ENCODE measurements at regions not wholly inside any gene's neighbourhood (a gene's known extent, or its start where the extent isn't known, plus 50 kb on each side); places are given as distances from the start of the nearest gene placed in this dataset.
A peak's percentile ranks its signal among the peaks of the same experiment; 100 is the strongest.

- H3K4me3 ChIP-seq (ENCODE audit: control insufficient read depth, low read depth, low read length): no peak overlapping the region
- no peak for DNase-seq (ENCODE audit: low read depth)
- TF ChIP-seq CTCF (conservative IDR thresholded peaks at IDR 0.05; ENCODE audit: control insufficient read depth, insufficient read depth, low read depth, low read length): no peak
Measured at GRCh38 chr15:69957175-69957574, 140.5 kb downstream of the TLE3 start.

- peak; percentile 12 for DNase-seq (ENCODE audit: low read depth)
- no peak overlapping the region for H3K4me3 ChIP-seq (ENCODE audit: control insufficient read depth, low read depth, low read length)
- no peak for TF ChIP-seq CTCF (conservative IDR thresholded peaks at IDR 0.05; ENCODE audit: control insufficient read depth, insufficient read depth, low read depth, low read length)
Measured at GRCh38 chr15:69958496-69959084, 139.1 kb downstream of the TLE3 start.

GRCh38 chr15:69962561-69962960 lies 135.2 kb downstream of the TLE3 start:
- DNase-seq (ENCODE audit: low read depth): no peak
- no peak overlapping the region for H3K4me3 ChIP-seq (ENCODE audit: control insufficient read depth, low read depth, low read length)
- TF ChIP-seq CTCF (conservative IDR thresholded peaks at IDR 0.05; ENCODE audit: control insufficient read depth, insufficient read depth, low read depth, low read length): no peak

- DNase-seq (ENCODE audit: low read depth): no peak
- H3K4me3 ChIP-seq (ENCODE audit: control insufficient read depth, low read depth, low read length): no peak overlapping the region
- TF ChIP-seq CTCF (conservative IDR thresholded peaks at IDR 0.05; ENCODE audit: control insufficient read depth, insufficient read depth, low read depth, low read length): no peak
Measured at GRCh38 chr15:69963385-69963784, 134.3 kb downstream of the TLE3 start.

GRCh38 chr15:69971771-69972170 lies 125.9 kb downstream of the TLE3 start:
- no peak for DNase-seq (ENCODE audit: low read depth)
- H3K4me3 ChIP-seq (ENCODE audit: control insufficient read depth, low read depth, low read length): no peak overlapping the region
- no peak for TF ChIP-seq CTCF (conservative IDR thresholded peaks at IDR 0.05; ENCODE audit: control insufficient read depth, insufficient read depth, low read depth, low read length)

GRCh38 chr15:69972436-69972835 lies 125.3 kb downstream of the TLE3 start:
- DNase-seq (ENCODE audit: low read depth): no peak
- no peak overlapping the region for H3K4me3 ChIP-seq (ENCODE audit: control insufficient read depth, low read depth, low read length)
- TF ChIP-seq CTCF (conservative IDR thresholded peaks at IDR 0.05; ENCODE audit: control insufficient read depth, insufficient read depth, low read depth, low read length): no peak

Measured in fibroblast of mammary gland (primary cell).